ENCODE measurements at regions not wholly inside any gene's neighbourhood (a gene's known extent, or its start where the extent isn't known, plus 50 kb on each side); places are given as distances from the start of the nearest gene placed in this dataset.

DNA sequence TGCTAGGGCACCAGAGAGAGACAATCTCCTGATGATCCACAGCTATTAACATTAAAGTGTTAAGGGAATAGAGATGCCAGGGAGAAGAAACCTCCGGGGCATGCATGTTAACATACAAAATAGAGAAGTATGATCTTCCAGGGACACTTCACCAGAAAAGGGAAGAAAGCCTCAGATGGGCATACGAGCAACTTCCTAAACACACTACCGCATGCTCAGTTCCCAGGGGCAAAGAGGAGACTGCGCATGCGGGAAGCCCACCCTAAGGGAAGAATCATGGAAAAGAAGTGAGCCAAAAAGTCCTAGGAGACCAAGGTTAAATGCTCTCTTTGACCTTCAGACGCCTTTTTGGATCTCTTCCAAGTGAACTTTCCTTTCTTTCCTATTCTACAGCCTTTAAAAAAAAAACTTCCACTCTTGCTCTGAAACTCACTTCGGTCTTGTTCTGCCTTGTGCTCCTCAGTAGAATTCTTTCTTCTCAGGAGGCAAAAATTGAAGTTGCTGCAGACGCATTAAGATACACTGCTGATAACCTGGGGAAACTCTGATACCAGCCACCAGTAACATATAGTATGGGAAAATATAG is 1211.3 kb downstream of the REEP3 start:
- Histone ChIP-seq H3K27me3 (ENCODE audit: control insufficient read depth in 1 of 2, insufficient read depth in 2 of 2, low read length in 2 of 2) (no peaks in the 10 kb centered on the region), H3K4me3 (ENCODE audit: low read depth in 1 of 2, low read length in 2 of 2) (no peak overlapping the region), H3K27ac (ENCODE audit: low read depth in 2 of 2, low read length in 1 of 2) (no peak overlapping the region), H3K4me1 (ENCODE audit: control insufficient read depth in 2 of 2, insufficient read depth in 2 of 2, low read length in 1 of 2) (no peaks in the 10 kb centered on the region), H3K9me3 (ENCODE audit: control insufficient read depth in 2 of 2, insufficient read depth in 1 of 2, low read depth in 1 of 2, low read length in 1 of 2) (no peaks in the 10 kb centered on the region), H3K36me3 (ENCODE audit: control insufficient read depth in 2 of 2, insufficient read depth in 2 of 2, low read length in 1 of 2) (no peaks in the 10 kb centered on the region)
- 71% methylated on average over 8 of the region's 8 CpGs for WGBS, 2 donors

GRCh38 chr10:64733980-64734379 is 1212.8 kb downstream of the REEP3 start:
- no peaks in the 10 kb centered on the region for H3K4me1 ChIP-seq (ENCODE audit: control insufficient read depth in 2 of 2, insufficient read depth in 2 of 2, low read length in 1 of 2)
- H3K9me3 ChIP-seq (ENCODE audit: control insufficient read depth in 2 of 2, insufficient read depth in 1 of 2, low read depth in 1 of 2, low read length in 1 of 2): no peaks in the 10 kb centered on the region
- no peaks in the 10 kb centered on the region for H3K27me3 ChIP-seq (ENCODE audit: control insufficient read depth in 1 of 2, insufficient read depth in 2 of 2, low read length in 2 of 2)
- no peak overlapping the region for H3K4me3 ChIP-seq (ENCODE audit: low read depth in 1 of 2, low read length in 2 of 2)
- no peak overlapping the region for H3K27ac ChIP-seq (ENCODE audit: low read depth in 2 of 2, low read length in 1 of 2)
- no peaks in the 10 kb centered on the region for H3K36me3 ChIP-seq (ENCODE audit: control insufficient read depth in 2 of 2, insufficient read depth in 2 of 2, low read length in 1 of 2)

GRCh38 chr10:64738462-64738861 is 1217.3 kb downstream of the REEP3 start:
- H3K36me3 ChIP-seq (ENCODE audit: control insufficient read depth in 2 of 2, insufficient read depth in 2 of 2, low read length in 1 of 2): no peaks in the 10 kb centered on the region
- H3K27ac ChIP-seq (ENCODE audit: low read depth in 2 of 2, low read length in 1 of 2): no peak overlapping the region
- H3K27me3 ChIP-seq (ENCODE audit: control insufficient read depth in 1 of 2, insufficient read depth in 2 of 2, low read length in 2 of 2): no peaks in the 10 kb centered on the region
- no peaks in the 10 kb centered on the region for H3K9me3 ChIP-seq (ENCODE audit: control insufficient read depth in 2 of 2, insufficient read depth in 1 of 2, low read depth in 1 of 2, low read length in 1 of 2)
- WGBS, 2 donors: 48% methylated on average over 2 of the region's 2 CpGs
- H3K4me1 ChIP-seq (ENCODE audit: control insufficient read depth in 2 of 2, insufficient read depth in 2 of 2, low read length in 1 of 2): no peaks in the 10 kb centered on the region
- H3K4me3 ChIP-seq (ENCODE audit: low read depth in 1 of 2, low read length in 2 of 2): no peak overlapping the region

GRCh38 chr10:64745565-64745964 is 1224.4 kb downstream of the REEP3 start:
- Histone ChIP-seq H3K27ac (ENCODE audit: low read depth in 2 of 2, low read length in 1 of 2) (no peak overlapping the region), H3K4me3 (ENCODE audit: low read depth in 1 of 2, low read length in 2 of 2) (no peak overlapping the region), H3K36me3 (ENCODE audit: control insufficient read depth in 2 of 2, insufficient read depth in 2 of 2, low read length in 1 of 2) (no peaks in the 10 kb centered on the region), H3K9me3 (ENCODE audit: control insufficient read depth in 2 of 2, insufficient read depth in 1 of 2, low read depth in 1 of 2, low read length in 1 of 2) (no peaks in the 10 kb centered on the region), H3K4me1 (ENCODE audit: control insufficient read depth in 2 of 2, insufficient read depth in 2 of 2, low read length in 1 of 2) (no peaks in the 10 kb centered on the region), H3K27me3 (ENCODE audit: control insufficient read depth in 1 of 2, insufficient read depth in 2 of 2, low read length in 2 of 2) (no peaks in the 10 kb centered on the region)
- 49 to 50% methylated on average over 1 of the region's 1 CpG for WGBS, 2 donors

- no peaks in the 10 kb centered on the region for H3K36me3 ChIP-seq (ENCODE audit: control insufficient read depth in 2 of 2, insufficient read depth in 2 of 2, low read length in 1 of 2)
- H3K4me3 ChIP-seq (ENCODE audit: low read depth in 1 of 2, low read length in 2 of 2): no peak overlapping the region
- H3K27me3 ChIP-seq (ENCODE audit: control insufficient read depth in 1 of 2, insufficient read depth in 2 of 2, low read length in 2 of 2): no peaks in the 10 kb centered on the region
- no peaks in the 10 kb centered on the region for H3K4me1 ChIP-seq (ENCODE audit: control insufficient read depth in 2 of 2, insufficient read depth in 2 of 2, low read length in 1 of 2)
- WGBS, 2 donors: 78 to 84% methylated on average over 2 of the region's 2 CpGs
- no peaks in the 10 kb centered on the region for H3K9me3 ChIP-seq (ENCODE audit: control insufficient read depth in 2 of 2, insufficient read depth in 1 of 2, low read depth in 1 of 2, low read length in 1 of 2)
- H3K27ac ChIP-seq (ENCODE audit: low read depth in 2 of 2, low read length in 1 of 2): no peak overlapping the region
Measured at GRCh38 chr10:64750672-64751071, 1229.5 kb downstream of the REEP3 start.

DNA sequence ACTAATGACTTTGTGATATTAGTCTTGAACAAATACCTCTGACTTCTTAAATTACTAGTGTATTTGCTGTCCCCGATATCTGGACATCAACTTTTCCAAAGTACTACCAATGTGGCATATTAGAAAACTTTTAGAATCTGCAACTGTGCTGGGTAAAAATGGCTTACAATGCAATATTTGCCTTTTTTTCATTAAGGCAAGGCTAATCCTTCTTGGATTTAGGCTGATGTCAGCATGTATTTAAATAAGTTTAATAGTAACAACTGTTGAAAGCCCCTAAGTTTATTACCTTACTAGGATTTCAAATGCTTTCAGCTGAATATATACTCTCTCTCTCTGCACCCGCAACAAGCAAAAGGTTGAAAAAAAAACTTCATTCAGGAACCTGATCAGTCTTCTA is 1232.3 kb downstream of the REEP3 start:
- Histone ChIP-seq H3K36me3 (ENCODE audit: control insufficient read depth in 2 of 2, insufficient read depth in 2 of 2, low read length in 1 of 2) (no peaks in the 10 kb centered on the region), H3K27me3 (ENCODE audit: control insufficient read depth in 1 of 2, insufficient read depth in 2 of 2, low read length in 2 of 2) (no peaks in the 10 kb centered on the region), H3K4me3 (ENCODE audit: low read depth in 1 of 2, low read length in 2 of 2) (no peak overlapping the region), H3K27ac (ENCODE audit: low read depth in 2 of 2, low read length in 1 of 2) (no peak overlapping the region), H3K4me1 (ENCODE audit: control insufficient read depth in 2 of 2, insufficient read depth in 2 of 2, low read length in 1 of 2) (no peaks in the 10 kb centered on the region), H3K9me3 (ENCODE audit: control insufficient read depth in 2 of 2, insufficient read depth in 1 of 2, low read depth in 1 of 2, low read length in 1 of 2) (no peaks in the 10 kb centered on the region)
- WGBS, 2 donors: 86 to 91% methylated on average over 2 of the region's 2 CpGs

DNA sequence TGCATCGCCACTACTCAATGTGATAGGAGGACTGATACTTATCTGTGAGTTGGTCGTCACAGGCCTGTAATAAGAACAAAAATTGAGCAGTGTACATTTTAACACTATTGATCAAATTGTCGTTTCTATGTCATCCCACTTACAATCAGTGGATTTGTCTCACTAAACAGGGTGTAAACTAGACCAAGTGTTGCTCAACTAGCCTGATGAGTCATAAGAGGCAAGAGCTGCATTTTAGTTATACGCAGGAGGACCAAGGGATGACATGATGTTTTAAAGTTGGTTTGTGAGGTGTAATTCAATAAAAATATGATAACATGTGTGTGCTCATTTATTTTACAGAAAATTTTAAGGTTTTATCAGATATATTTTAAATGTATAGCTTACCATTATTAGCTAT is 1239.2 kb downstream of the REEP3 start:
- H3K27ac ChIP-seq (ENCODE audit: low read depth in 2 of 2, low read length in 1 of 2): no peak overlapping the region

DNA sequence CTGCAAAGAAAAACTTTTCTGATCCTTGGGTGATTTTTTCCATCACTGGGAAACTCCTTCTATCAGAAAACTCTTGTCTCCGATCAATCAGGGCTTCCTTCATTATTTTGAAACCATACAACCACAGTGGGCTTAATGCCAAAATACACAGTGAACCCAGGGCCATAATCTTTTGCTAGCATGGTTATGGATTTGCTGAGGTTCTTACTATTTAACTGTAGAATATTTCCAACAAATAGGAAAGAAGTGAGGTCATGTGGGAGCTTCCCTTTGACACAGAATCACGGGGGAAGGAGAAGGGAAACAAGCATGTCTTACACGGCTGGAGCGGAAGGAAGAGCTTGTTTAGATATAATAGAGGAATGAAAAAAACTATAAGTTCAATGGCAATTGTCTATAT is 1241.7 kb downstream of the REEP3 start:
- H3K4me1 ChIP-seq (ENCODE audit: control insufficient read depth in 2 of 2, insufficient read depth in 2 of 2, low read length in 1 of 2): no peaks in the 10 kb centered on the region
- H3K27ac ChIP-seq (ENCODE audit: low read depth in 2 of 2, low read length in 1 of 2): no peak overlapping the region
- H3K9me3 ChIP-seq (ENCODE audit: control insufficient read depth in 2 of 2, insufficient read depth in 1 of 2, low read depth in 1 of 2, low read length in 1 of 2): no peaks in the 10 kb centered on the region
- no peaks in the 10 kb centered on the region for H3K27me3 ChIP-seq (ENCODE audit: control insufficient read depth in 1 of 2, insufficient read depth in 2 of 2, low read length in 2 of 2)
- no peaks in the 10 kb centered on the region for H3K36me3 ChIP-seq (ENCODE audit: control insufficient read depth in 2 of 2, insufficient read depth in 2 of 2, low read length in 1 of 2)
- no peak overlapping the region for H3K4me3 ChIP-seq (ENCODE audit: low read depth in 1 of 2, low read length in 2 of 2)
- 64 to 69% methylated on average over 4 of the region's 4 CpGs for WGBS, 2 donors

More for the DNA sequence above, 1239.2 kb downstream of the REEP3 start:
- Histone ChIP-seq H3K36me3 (ENCODE audit: control insufficient read depth in 2 of 2, insufficient read depth in 2 of 2, low read length in 1 of 2) (no peaks in the 10 kb centered on the region), H3K9me3 (ENCODE audit: control insufficient read depth in 2 of 2, insufficient read depth in 1 of 2, low read depth in 1 of 2, low read length in 1 of 2) (no peaks in the 10 kb centered on the region), H3K4me1 (ENCODE audit: control insufficient read depth in 2 of 2, insufficient read depth in 2 of 2, low read length in 1 of 2) (no peaks in the 10 kb centered on the region), H3K27me3 (ENCODE audit: control insufficient read depth in 1 of 2, insufficient read depth in 2 of 2, low read length in 2 of 2) (no peaks in the 10 kb centered on the region), H3K4me3 (ENCODE audit: low read depth in 1 of 2, low read length in 2 of 2) (no peak overlapping the region)
- WGBS, 2 donors: 73 to 79% methylated on average over 4 of the region's 4 CpGs

GRCh38 chr10:64765498-64765897 is 1244.3 kb downstream of the REEP3 start:
- Histone ChIP-seq H3K36me3 (ENCODE audit: control insufficient read depth in 2 of 2, insufficient read depth in 2 of 2, low read length in 1 of 2) (no peaks in the 10 kb centered on the region), H3K4me3 (ENCODE audit: low read depth in 1 of 2, low read length in 2 of 2) (no peak overlapping the region), H3K27ac (ENCODE audit: low read depth in 2 of 2, low read length in 1 of 2) (no peak overlapping the region), H3K9me3 (ENCODE audit: control insufficient read depth in 2 of 2, insufficient read depth in 1 of 2, low read depth in 1 of 2, low read length in 1 of 2) (no peaks in the 10 kb centered on the region), H3K27me3 (ENCODE audit: control insufficient read depth in 1 of 2, insufficient read depth in 2 of 2, low read length in 2 of 2) (no peaks in the 10 kb centered on the region), H3K4me1 (ENCODE audit: control insufficient read depth in 2 of 2, insufficient read depth in 2 of 2, low read length in 1 of 2) (no peaks in the 10 kb centered on the region)
- 78 to 84% methylated on average over 2 of the region's 2 CpGs for WGBS, 2 donors

DNA sequence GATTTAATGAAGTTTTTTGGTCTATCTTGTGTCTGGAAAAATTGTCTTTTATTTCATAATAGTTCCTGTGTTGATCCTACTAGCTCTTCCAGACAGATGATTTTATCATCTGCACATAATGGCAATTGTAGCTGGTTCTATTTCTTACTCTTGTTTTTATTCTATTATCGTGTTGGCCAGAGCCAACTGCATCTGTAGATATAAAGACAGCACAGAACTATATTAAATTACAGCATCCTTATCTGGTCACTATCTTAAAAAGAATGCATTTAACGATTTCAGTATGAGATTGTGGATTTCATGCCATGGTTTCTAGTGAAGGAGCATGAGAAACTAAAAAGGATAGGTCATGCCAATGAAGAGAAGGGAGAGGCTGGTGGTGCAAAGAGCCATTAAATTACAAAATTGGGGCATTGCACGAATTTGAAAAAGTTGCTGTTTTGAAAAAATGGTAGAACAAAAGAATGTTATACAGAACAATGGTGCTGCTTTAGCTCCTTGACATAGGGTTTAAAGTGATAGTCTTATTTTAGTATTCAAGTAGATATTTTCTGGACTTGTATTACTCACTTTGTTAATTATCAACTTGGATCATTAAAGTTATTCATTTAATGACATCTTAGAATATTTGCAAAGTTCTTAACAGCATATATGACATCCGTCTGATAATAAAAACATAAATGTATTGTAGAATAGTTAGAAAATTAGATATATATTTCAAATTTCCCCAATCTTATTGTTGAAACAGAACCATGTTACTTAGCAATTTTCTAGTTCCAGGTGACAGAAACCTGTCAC is 1250.3 kb downstream of the REEP3 start:
- no peak overlapping the region for H3K4me3 ChIP-seq (ENCODE audit: low read depth in 1 of 2, low read length in 2 of 2)
- H3K27ac ChIP-seq (ENCODE audit: low read depth in 2 of 2, low read length in 1 of 2): no peak overlapping the region
- H3K4me1 ChIP-seq (ENCODE audit: control insufficient read depth in 2 of 2, insufficient read depth in 2 of 2, low read length in 1 of 2): no peaks in the 10 kb centered on the region
- 73 to 80% methylated on average over 4 of the region's 4 CpGs for WGBS, 2 donors
- no peaks in the 10 kb centered on the region for H3K27me3 ChIP-seq (ENCODE audit: control insufficient read depth in 1 of 2, insufficient read depth in 2 of 2, low read length in 2 of 2)
- H3K9me3 ChIP-seq (ENCODE audit: control insufficient read depth in 2 of 2, insufficient read depth in 1 of 2, low read depth in 1 of 2, low read length in 1 of 2): no peaks in the 10 kb centered on the region
- no peaks in the 10 kb centered on the region for H3K36me3 ChIP-seq (ENCODE audit: control insufficient read depth in 2 of 2, insufficient read depth in 2 of 2, low read length in 1 of 2)

All from esophagus (tissue), 2 donors.